PC-3 (cell line): ENCODE measurements at regions not wholly inside any gene's neighbourhood (a gene's known extent, or its start where the extent isn't known, plus 50 kb on each side); places are given as distances from the start of the nearest gene placed in this dataset.

Experiments
- CTCF ChIP-seq: fragments of 300-600 bp; sonication (generic); conservative IDR thresholded peaks from 2 replicates; pipeline ENCODE4 v1.5.1; 2017; ENCODE audit warnings: antibody characterized with exemption, low read depth, mild to moderate bottlenecking, low read length
- EZH2 ChIP-seq: fragments of 300-600 bp; sonication (generic); IDR thresholded peaks from one replicate; pipeline ENCODE4 v1.6.1; 2017; ENCODE audit warnings: antibody characterized with exemption, mild to moderate bottlenecking, low read length; ENCODE audit not compliant: unreplicated experiment
- EZH2phosphoT487 ChIP-seq: fragments of 300-600 bp; sonication (generic); IDR thresholded peaks from 2 replicates; pipeline ENCODE4 v1.6.1; 2018; ENCODE audit warnings: mild to moderate bottlenecking, antibody characterized with exemption, low read length, borderline replicate concordance

- no peak for TF ChIP-seq CTCF
- no peak for TF ChIP-seq EZH2
- TF ChIP-seq EZH2phosphoT487: no peak
These were observed 395.9 kb upstream of the CADM1 start for GRCh38 chr11:115900111-115900510.
